OCI-LY1 (cell line): ENCODE measurements at regions not wholly inside any gene's neighbourhood (a gene's known extent, or its start where the extent isn't known, plus 50 kb on each side); places are given as distances from the start of the nearest gene placed in this dataset.

Experiments used
- H2AFZ ChIP-seq: fragments of 200-600 bp; sonication (generic), shearing (Covaris generic); 2 replicates; pipeline ENCODE4 v1.6.0; 2014; ENCODE audit warnings: antibody characterized with exemption, mild to moderate bottlenecking, low read length
- H3F3A ChIP-seq: fragments of 200-600 bp; sonication (generic), shearing (Covaris generic); 2 replicates; pipeline ENCODE4 v1.6.0; 2014; ENCODE audit warnings: mild to moderate bottlenecking, antibody characterized with exemption, low read length, moderate library complexity; ENCODE audit not compliant: insufficient read depth
- H3K27ac ChIP-seq: fragments of 200-600 bp; sonication (generic); 2 replicates; pipeline ENCODE4 v1.5.1; 2014; ENCODE audit warnings: low read length, mixed run types, mild to moderate bottlenecking, low read depth; ENCODE audit not compliant: poor library complexity, severe bottlenecking
- H3K27me3 ChIP-seq: fragments of 200-600 bp; sonication (generic); 2 replicates; pipeline ENCODE4 v1.6.0; 2014; ENCODE audit warnings: antibody characterized with exemption, mild to moderate bottlenecking, low read length, moderate library complexity; ENCODE audit not compliant: insufficient read depth
- H3K36me3 ChIP-seq: fragments of 200-600 bp; sonication (generic); 2 replicates; pipeline ENCODE4 v1.6.1; 2014; ENCODE audit warnings: mild to moderate bottlenecking, antibody characterized with exemption, low read length, moderate library complexity, mixed read lengths; ENCODE audit not compliant: insufficient read depth
- H3K4me1 ChIP-seq: fragments of 200-600 bp; sonication (generic); 2 replicates; pipeline ENCODE4 v1.5.1; 2014; ENCODE audit warnings: mild to moderate bottlenecking, low read length, moderate library complexity; ENCODE audit not compliant: insufficient read depth, severe bottlenecking
- H3K4me2 ChIP-seq: fragments of 200-600 bp; sonication (generic), shearing (Covaris generic); 2 replicates; pipeline ENCODE4 v1.6.1; 2014; ENCODE audit warnings: low read length
- H3K4me3 ChIP-seq: fragments of 200-600 bp; sonication (generic); 2 replicates; pipeline ENCODE4 v1.5.1; 2014; ENCODE audit warnings: low read length, low read depth, mild to moderate bottlenecking, mixed read lengths; ENCODE audit not compliant: poor library complexity, severe bottlenecking
- H3K79me2 ChIP-seq: fragments of 200-600 bp; shearing (Covaris generic); 2 replicates; pipeline ENCODE4 v1.6.1; 2016; ENCODE audit warnings: mixed run types, low read length, mixed read lengths; ENCODE audit not compliant: insufficient read depth
- H3K9ac ChIP-seq: fragments of 200-600 bp; sonication (generic), shearing (Covaris generic); 2 replicates; pipeline ENCODE4 v1.6.1; 2014; ENCODE audit warnings: mild to moderate bottlenecking, low read length, mixed read lengths
- H3K9me2 ChIP-seq: fragments of 200-600 bp; sonication (generic), shearing (Covaris generic); 2 replicates; pipeline ENCODE4 v1.6.1; 2014; ENCODE audit warnings: low read depth, mild to moderate bottlenecking, low read length, mixed read lengths
- H3K9me3 ChIP-seq: fragments of 200-600 bp; shearing (Covaris generic); 2 replicates; pipeline ENCODE4 v1.6.1; 2014; ENCODE audit warnings: low read length, mixed read lengths
- H4K20me1 ChIP-seq: fragments of 200-600 bp; sonication (generic), shearing (Covaris generic); 2 replicates; pipeline ENCODE4 v1.6.0; 2016; ENCODE audit warnings: mild to moderate bottlenecking, low read length; ENCODE audit not compliant: insufficient read depth
- CTCF ChIP-seq: fragments of 200-600 bp; sonication (generic), shearing (Covaris generic); IDR thresholded peaks from 2 replicates; pipeline ENCODE4 v1.5.1; 2017; ENCODE audit warnings: mild to moderate bottlenecking, antibody characterized with exemption, low read length, moderate library complexity, mixed read lengths
- EZH2 ChIP-seq: fragments of 200-600 bp; sonication (generic), shearing (Covaris generic); IDR thresholded peaks from 2 replicates; pipeline ENCODE4 v1.8.0; 2017; ENCODE audit warnings: borderline replicate concordance, mixed run types, mild to moderate bottlenecking, antibody characterized with exemption, low read length, moderate library complexity, mixed read lengths

- no peak overlapping the region for H3K4me3 ChIP-seq
- peaks cover 5% of the 10 kb centered on the region; the same call in 1 of the 2 replicates for H3K27me3 ChIP-seq
- H3K79me2 ChIP-seq = no peaks in the 10 kb centered on the region
- TF ChIP-seq EZH2 (no peak), CTCF (no peak)
- no peaks in the 10 kb centered on the region for H3K36me3 ChIP-seq
- H4K20me1 ChIP-seq = no peaks in the 10 kb centered on the region
- no peaks in the 10 kb centered on the region for H3K4me1 ChIP-seq
- no peak overlapping the region for H3K27ac ChIP-seq
- H2AFZ ChIP-seq = no peak overlapping the region
- no peak overlapping the region for H3K4me2 ChIP-seq
- no peaks in the 10 kb centered on the region for H3F3A ChIP-seq
- H3K9me3 ChIP-seq = no peaks in the 10 kb centered on the region
- H3K9me2 ChIP-seq = no peaks in the 10 kb centered on the region
- no peak overlapping the region for H3K9ac ChIP-seq
These were observed 263.0 kb downstream of the C16orf95 start for GRCh38 chr16:87054154-87054553.

- H3K4me3 ChIP-seq = no peak overlapping the region
- H3F3A ChIP-seq = no peaks in the 10 kb centered on the region
- peaks cover 5% of the 10 kb centered on the region; the same call in 1 of the 2 replicates for H3K27me3 ChIP-seq
- no peaks in the 10 kb centered on the region for H3K9me2 ChIP-seq
- no peak overlapping the region for H3K27ac ChIP-seq
- no peak overlapping the region for H3K9ac ChIP-seq
- no peak overlapping the region for H2AFZ ChIP-seq
- no peaks in the 10 kb centered on the region for H3K36me3 ChIP-seq
- peaks cover 2% of the 10 kb centered on the region for H3K4me1 ChIP-seq
- no peak overlapping the region for H3K4me2 ChIP-seq
- no peak for TF ChIP-seq CTCF
- TF ChIP-seq EZH2 = no peak
- no peaks in the 10 kb centered on the region for H3K9me3 ChIP-seq
- no peaks in the 10 kb centered on the region for H4K20me1 ChIP-seq
- no peaks in the 10 kb centered on the region for H3K79me2 ChIP-seq
These were observed 262.3 kb downstream of the C16orf95 start for GRCh38 chr16:87054856-87055255.

GRCh38 chr16:87056083-87056482, 261.1 kb downstream of the C16orf95 start:
- no peaks in the 10 kb centered on the region for H3K79me2 ChIP-seq
- H3K9ac ChIP-seq = no peak overlapping the region
- H3K9me2 ChIP-seq = no peaks in the 10 kb centered on the region
- H3K36me3 ChIP-seq = no peaks in the 10 kb centered on the region
- H3K9me3 ChIP-seq = no peaks in the 10 kb centered on the region
- peaks cover 15% of the 10 kb centered on the region for H3K4me1 ChIP-seq
- TF ChIP-seq CTCF (no peak), EZH2 (no peak)
- no peaks in the 10 kb centered on the region for H3F3A ChIP-seq
- H3K4me2 ChIP-seq = no peak overlapping the region
- H4K20me1 ChIP-seq = no peaks in the 10 kb centered on the region
- H3K27ac ChIP-seq = no peak overlapping the region
- H3K4me3 ChIP-seq = no peak overlapping the region
- no peak overlapping the region for H2AFZ ChIP-seq
- H3K27me3 ChIP-seq = peaks cover 5% of the 10 kb centered on the region; the same call in 1 of the 2 replicates
